K562 (cell line): ENCODE measurements at regions not wholly inside any gene's neighbourhood (a gene's known extent, or its start where the extent isn't known, plus 50 kb on each side); places are given as distances from the start of the nearest gene placed in this dataset.

Experiments used
- ATAC-seq: fragments of 200-7000 bp; cut with Tn5 transposase; 3 replicates; pipeline ENCODE4 v1.9.1; 2020; ENCODE audit warnings: moderate library complexity
- BruUV-seq: library from RNA; stranded (reverse); fragments of 400-500 nt; replicated peaks from 2 replicates; lab custom pipeline; 2021; lab: Mats Ljungman, UMichigan
- CTCF ChIA-PET: fragments of 300-600 bp; formaldehyde crosslinking; extraction: SDS; loops from one replicate; lab custom pipeline; 2021; ENCODE audit warnings: low intra/inter-chr PET ratio; lab: Yijun Ruan, JAX
- POLR2A ChIA-PET: fragments of 300-600, 350-650 bp; sonication (Branson Sonifier 250); formaldehyde crosslinking; extraction: SDS; loops from one replicate; lab custom pipeline; 2021; ENCODE audit warnings: antibody characterized with exemption, inconsistent platforms; lab: Yijun Ruan, JAX
- DNase-seq, 4 experiments: peaks; one replicate each; pipeline versions ENCODE4 v3.0.0 to v3.0.0-alpha.2; 2011 to 2018; ENCODE audit warnings: low spot score in 3 of 4, mixed read lengths in 3 of 4; ENCODE audit errors: extremely low read depth in 1 of 4
- FAIRE-seq: peaks from 2 replicates; lab custom pipeline; 2011; peaks lifted over from hg19 to GRCh38; lab: Jason Lieb, UNC
- H2AFZ ChIP-seq: 2 replicates; pipeline ENCODE4 v1.6.0; 2011; ENCODE audit warnings: low read depth, low read length, control low read depth, inconsistent platforms
- H3K27ac ChIP-seq: fragments of 200-600 bp; 3 replicates; pipeline ENCODE4 v1.8.0; 2011; ENCODE audit warnings: low read depth, mild to moderate bottlenecking, control low read depth, inconsistent platforms, low read length, moderate library complexity, mixed read lengths; ENCODE audit errors: extremely low read depth
- H3K27me3 ChIP-seq, 2 experiments: fragments of 300-600 bp in 1 of 2; 2 replicates in 1 of 2; 3 replicates in 1 of 2; pipeline versions ENCODE4 v1.6.0 to v1.8.0; 2011; ENCODE audit warnings: inconsistent platforms in 2 of 2, low read length in 2 of 2, mild to moderate bottlenecking in 1 of 2, mixed read lengths in 1 of 2, moderate library complexity in 1 of 2; ENCODE audit not compliant: control insufficient read depth in 2 of 2, insufficient read depth in 2 of 2
- H3K36me3 ChIP-seq: fragments of 300-600 bp; 3 replicates; pipeline ENCODE4 v1.8.0; 2011; ENCODE audit warnings: mild to moderate bottlenecking, low read length, inconsistent platforms; ENCODE audit not compliant: control insufficient read depth, insufficient read depth
- H3K4me1 ChIP-seq, 2 experiments: fragments of 200-600 bp in 1 of 2; replicated peaks in 1 of 2; 2 replicates in 1 of 2; 3 replicates in 1 of 2; pipeline versions ENCODE4 v1.5.1 to v1.8.0; 2011; ENCODE audit warnings: inconsistent platforms in 2 of 2, low read length in 2 of 2, mild to moderate bottlenecking in 1 of 2, mixed read lengths in 1 of 2, moderate library complexity in 1 of 2; ENCODE audit not compliant: control insufficient read depth in 2 of 2, insufficient read depth in 2 of 2
- H3K4me2 ChIP-seq: 2 replicates; pipeline ENCODE4 v1.6.1; 2011; ENCODE audit warnings: low read length, control low read depth, inconsistent platforms, mixed read lengths; ENCODE audit not compliant: insufficient read depth
- H3K4me3 ChIP-seq: fragments of 200-600 bp; sonication (generic), shearing (Covaris generic); 2 replicates; pipeline ENCODE4 v1.5.1; 2016; ENCODE audit warnings: control low read depth, inconsistent platforms
- H3K79me2 ChIP-seq: fragments of 200-600 bp; 3 replicates; pipeline ENCODE4 v1.8.0; 2011; ENCODE audit warnings: low read length, inconsistent platforms; ENCODE audit not compliant: control insufficient read depth, insufficient read depth
- H3K9ac ChIP-seq, 2 experiments: 2 replicates each; pipeline versions ENCODE4 v1.6.0 to v1.6.1; 2011; ENCODE audit warnings: low read depth in 2 of 2, low read length in 2 of 2, control low read depth in 1 of 2, inconsistent platforms in 1 of 2, mild to moderate bottlenecking in 1 of 2, mixed read lengths in 1 of 2; ENCODE audit not compliant: insufficient read depth in 1 of 2
- H3K9me1 ChIP-seq: one replicate; pipeline ENCODE4 v1.6.0; 2011; ENCODE audit warnings: inconsistent platforms, mild to moderate bottlenecking, low read length, moderate library complexity; ENCODE audit not compliant: control insufficient read depth, insufficient read depth
- H3K9me3 ChIP-seq: replicated peaks from 2 replicates; pipeline ENCODE4 v1.5.1; 2011; ENCODE audit warnings: low read depth, low read length, inconsistent platforms; ENCODE audit not compliant: control insufficient read depth, insufficient read depth
- H4K20me1 ChIP-seq: replicated peaks from 2 replicates; pipeline ENCODE4 v1.6.1; 2011; ENCODE audit warnings: low read length, inconsistent platforms, mixed read lengths; ENCODE audit not compliant: control insufficient read depth, insufficient read depth
- CBX8 ChIP-seq: fragments of 200-600 bp; sonication (generic); IDR thresholded peaks from 2 replicates; pipeline ENCODE4 v1.6.1; 2012; ENCODE audit warnings: borderline replicate concordance, mixed run types, low read depth, mild to moderate bottlenecking, moderate library complexity, mixed read lengths, low read length, control low read depth, inconsistent platforms; ENCODE audit not compliant: poor library complexity, severe bottlenecking; ENCODE audit errors: extremely low read depth
- E2F5 ChIP-seq: sonication (generic); formaldehyde crosslinking; IDR thresholded peaks from 2 replicates; pipeline ENCODE4 v1.8.0; 2022; ENCODE audit warnings: mild to moderate bottlenecking, missing genetic modification reagents
- ERF ChIP-seq: fragments of 450-650 bp; formaldehyde crosslinking; IDR thresholded peaks from 2 replicates; pipeline ENCODE4 v1.4.0; 2020; ENCODE audit warnings: mild to moderate bottlenecking, mixed read lengths
- GMEB1 ChIP-seq: fragments of 250-450 bp; sonication (Bioruptor Pico); IDR thresholded peaks from 2 replicates; pipeline ENCODE4 v1.4.0; 2020; ENCODE audit warnings: mild to moderate bottlenecking
- ILF3 ChIP-seq: fragments of 450-650 bp; IDR thresholded peaks from 2 replicates; pipeline ENCODE4 v1.6.1; 2018; ENCODE audit warnings: antibody characterized with exemption, mild to moderate bottlenecking, moderate library complexity, borderline replicate concordance
- KAT7 ChIP-seq: sonication (generic); formaldehyde crosslinking; IDR thresholded peaks from 2 replicates; pipeline ENCODE4 v1.8.0; 2022; ENCODE audit warnings: missing genetic modification reagents, mild to moderate bottlenecking, borderline replicate concordance
- MITF ChIP-seq: IDR thresholded peaks from 2 replicates; pipeline ENCODE4 v1.6.1; 2014; ENCODE audit warnings: antibody characterized with exemption
- MLLT1 ChIP-seq, 2 experiments: fragments of 450-650 bp; IDR thresholded peaks; 2 replicates each; pipeline ENCODE4 v1.6.1; 2016
- MTA3 ChIP-seq: fragments of 450-650 bp; formaldehyde crosslinking; IDR thresholded peaks from 2 replicates; pipeline ENCODE4 v1.6.1; 2017; ENCODE audit warnings: mild to moderate bottlenecking, borderline replicate concordance
- MTF1 ChIP-seq: fragments of 250-450 bp; sonication (Bioruptor Pico); IDR thresholded peaks from 2 replicates; pipeline ENCODE4 v1.9.0; 2021; ENCODE audit warnings: moderate library complexity, mild to moderate bottlenecking, inconsistent platforms, borderline replicate concordance
- NCOA4 ChIP-seq: fragments of 450-650 bp; IDR thresholded peaks from 2 replicates; pipeline ENCODE4 v1.6.1; 2018; ENCODE audit warnings: mild to moderate bottlenecking; ENCODE audit not compliant: partially characterized antibody
- NR2F6 ChIP-seq: fragments of 450-650 bp; formaldehyde crosslinking; IDR thresholded peaks from 2 replicates; pipeline ENCODE4 v1.4.0; 2020; ENCODE audit warnings: mild to moderate bottlenecking
- TRIM24 ChIP-seq, 2 experiments: fragments of 450-650 bp; IDR thresholded peaks; 2 replicates each; pipeline ENCODE4 v1.6.1; 2016
- WHSC1 ChIP-seq: IDR thresholded peaks from one replicate; pipeline ENCODE4 v1.6.1; 2012; ENCODE audit warnings: low read length, control low read depth, inconsistent platforms
- ZC3H11A ChIP-seq: IDR thresholded peaks from 2 replicates; pipeline ENCODE4 v1.6.1; 2012; ENCODE audit warnings: low read depth, low read length, improper control_type of control experiment
- ZFP1 ChIP-seq: fragments of 450-650 bp; formaldehyde crosslinking; IDR thresholded peaks from 2 replicates; pipeline ENCODE4 v1.4.0; 2020; ENCODE audit warnings: mild to moderate bottlenecking, mixed read lengths
- ZFP36 ChIP-seq: fragments of 150-350 bp; IDR thresholded peaks from 2 replicates; pipeline ENCODE4 v1.6.1; 2018; ENCODE audit warnings: low read length, low read depth; ENCODE audit not compliant: partially characterized antibody
- ZNF445 ChIP-seq: fragments of 250-450 bp; sonication (Bioruptor Pico); IDR thresholded peaks from 2 replicates; pipeline ENCODE4 v1.4.0; 2020; ENCODE audit warnings: low read depth, mild to moderate bottlenecking, moderate library complexity
- WGBS: fragments of 100-300 bp; shearing (Covaris generic); methylation state at CpG from one replicate; pipeline ENCODE4 v1.1.6; 2016; ENCODE audit warnings: low coverage, mixed read lengths; ENCODE audit not compliant: insufficient coverage; ENCODE audit errors: missing lambda C conversion rate; 5-methylcytosine and 5-hydroxymethylcytosine counted together
- in situ Hi-C: fragments of 300-500 bp; cut with MboI; formaldehyde crosslinking; loops from 4 replicates; pipeline ENCODE4 v1.15.0; 2018; ENCODE audit warnings: inconsistent platforms, mixed read lengths
- intact Hi-C: fragments of 100-400 bp; cut with micrococcal nuclease; formaldehyde crosslinking; loops from 2 replicates; pipeline ENCODE4 v1.14.2; 2022

GRCh38 chr15:69643476-69643875 lies 190.9 kb downstream of the RPLP1 start (continued):
- no peak for TF ChIP-seq GMEB1 (CRISPR knock-in tag)
- TF ChIP-seq TRIM24 (IDR thresholded peaks at IDR 0.05) = no peak
- no peak for TF ChIP-seq NR2F6 (CRISPR knock-in tag)

GRCh38 chr15:69643971-69644370 lies 191.4 kb downstream of the RPLP1 start:
- intact Hi-C loops = no loop called here
- no peak overlapping the region for H3K9ac ChIP-seq
- in situ Hi-C loops = no loop called here
- H3K9me3 ChIP-seq = no peaks in the 10 kb centered on the region
- H2AFZ ChIP-seq = no peak overlapping the region
- no peaks in the 10 kb centered on the region for H4K20me1 ChIP-seq
- no peaks in the 10 kb centered on the region for H3K9me1 ChIP-seq
- H3K4me3 ChIP-seq = no peak overlapping the region
- ChIA-PET CTCF (no interaction called here), POLR2A (interaction anchor here (0.6 kb wide), 1 partner anchor 16 kb away, joined by 3 read pairs; no protein-coding TSS in a partner anchor)
- H3K79me2 ChIP-seq = no peaks in the 10 kb centered on the region
- no peaks in the 10 kb centered on the region for H3K36me3 ChIP-seq
- H3K27me3 ChIP-seq = peaks cover 6% of the 10 kb centered on the region in 2 experiments; a peak in 2 of 5 replicates
- no peaks in the 10 kb centered on the region for H3K4me1 ChIP-seq
- H3K4me2 ChIP-seq = no peak overlapping the region
- ATAC-seq (no peak), DNase-seq (no peak), FAIRE-seq (no peak)
- WGBS = 0% methylated on average over 1 of the region's 1 CpG
- BruUV-seq = no TSS peak
- no peak overlapping the region for H3K27ac ChIP-seq
- TF ChIP-seq WHSC1 = no peak
- no peak for TF ChIP-seq ZFP1 (CRISPR knock-in tag)
- TF ChIP-seq ERF (CRISPR knock-in tag) = no peak
- TF ChIP-seq KAT7 (CRISPR knock-in tag) = no peak
- no peak for TF ChIP-seq ZFP36
- no peak for TF ChIP-seq CBX8
- no peak for TF ChIP-seq ZC3H11A
- TF ChIP-seq ILF3 = no peak
- no peak for TF ChIP-seq ZNF445 (CRISPR knock-in tag)
- TF ChIP-seq MITF = no peak
- TF ChIP-seq MLLT1 (IDR thresholded peaks at IDR 0.05) = no peak
- TF ChIP-seq MTA3 = no peak
- TF ChIP-seq NCOA4 = no peak
- no peak for TF ChIP-seq MTF1 (CRISPR knock-in tag)
- TF ChIP-seq E2F5 = no peak
